Activated CD4-positive, alpha-beta T cell treated with anti-CD3 and anti-CD28 coated beads, Interleukin-2, amount 50 U/mL, for 1 hour (primary cell): ENCODE measurements at regions not wholly inside any gene's neighbourhood (a gene's known extent, or its start where the extent isn't known, plus 50 kb on each side); places are given as distances from the start of the nearest gene placed in this dataset.
"Not testable (repeated sequence)": the region's sequence is repeated elsewhere in the genome, so short reads cannot be mapped to it uniquely, and the experiment has no call there.

Experiments
- DNase-seq: peaks from one replicate; pipeline ENCODE4 v3.0.0-alpha.2; 2020

DNA sequence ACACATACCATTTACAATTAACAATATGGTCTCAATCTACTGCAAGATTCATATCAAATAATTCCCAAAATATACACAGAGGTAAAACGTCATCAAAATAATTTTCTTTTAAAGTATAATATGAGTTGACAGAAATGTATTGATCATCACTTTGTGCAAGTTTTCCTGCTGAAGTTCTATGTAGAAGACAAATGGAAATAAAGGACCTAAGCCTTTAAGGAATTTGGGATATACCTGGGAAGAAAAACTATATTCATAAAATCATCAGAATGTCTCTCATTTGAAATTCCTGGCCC, 61.1 kb upstream of the DAAM1 start:
- DNase-seq = no peak

DNA sequence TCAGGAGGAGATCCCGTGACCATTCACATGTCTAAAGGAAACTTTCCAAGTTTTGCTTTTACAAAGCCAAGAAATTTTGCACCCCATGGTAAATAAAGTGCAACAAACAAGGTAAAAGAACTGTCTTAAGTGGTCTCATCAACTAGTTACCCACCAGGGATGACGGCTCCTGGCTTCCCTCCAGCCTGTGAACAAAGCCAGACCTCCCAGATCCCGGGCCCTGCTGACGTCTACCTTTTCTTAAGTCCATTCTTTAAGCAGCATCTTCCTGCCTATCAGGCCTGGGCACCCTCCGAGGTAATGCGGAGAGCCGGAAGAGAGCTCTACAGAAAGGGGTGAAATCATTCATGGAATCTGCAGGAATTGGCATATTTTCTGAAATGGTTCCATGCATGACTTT, 58.0 kb upstream of the DAAM1 start:
- no peak for DNase-seq

DNA sequence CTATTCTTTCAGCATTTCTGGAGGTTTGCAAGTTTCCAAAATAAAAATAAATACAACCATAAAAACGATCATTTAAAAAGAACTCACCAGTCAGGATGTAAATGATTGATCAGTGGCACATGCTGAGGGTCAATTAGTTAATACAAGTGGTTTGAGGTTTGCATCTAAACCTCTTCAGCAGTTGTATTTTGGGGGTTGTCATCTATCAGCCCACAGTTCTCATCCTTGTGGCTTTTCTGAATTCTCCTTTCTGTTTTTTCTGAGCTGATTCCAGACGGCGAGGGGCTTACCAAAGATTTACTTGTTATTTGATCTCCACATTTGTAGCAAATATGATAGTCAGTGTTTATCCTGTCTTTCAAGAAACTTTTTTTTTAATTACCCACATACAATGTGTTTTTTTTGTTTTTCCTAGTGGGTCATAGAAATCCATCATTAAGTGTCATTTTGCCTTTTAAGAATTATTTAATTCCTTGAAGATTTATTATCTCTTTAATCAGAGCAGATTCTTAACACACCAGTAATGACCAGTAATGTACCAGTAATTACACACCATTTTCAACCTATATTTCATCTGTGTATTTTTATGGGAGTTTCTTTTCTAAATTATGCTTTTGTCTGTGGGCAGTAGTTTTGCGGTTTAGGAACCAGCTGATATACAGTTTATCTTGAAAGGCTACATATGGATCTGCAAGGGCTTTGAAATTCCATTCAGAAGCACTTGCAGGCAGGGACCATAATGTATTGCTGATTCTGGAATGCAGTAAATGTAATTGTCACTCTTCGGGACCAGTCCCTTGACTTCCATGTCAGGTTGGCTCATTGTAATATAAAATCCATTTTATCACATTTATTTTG, 56.3 kb upstream of the DAAM1 start:
- DNase-seq = no peak

DNA sequence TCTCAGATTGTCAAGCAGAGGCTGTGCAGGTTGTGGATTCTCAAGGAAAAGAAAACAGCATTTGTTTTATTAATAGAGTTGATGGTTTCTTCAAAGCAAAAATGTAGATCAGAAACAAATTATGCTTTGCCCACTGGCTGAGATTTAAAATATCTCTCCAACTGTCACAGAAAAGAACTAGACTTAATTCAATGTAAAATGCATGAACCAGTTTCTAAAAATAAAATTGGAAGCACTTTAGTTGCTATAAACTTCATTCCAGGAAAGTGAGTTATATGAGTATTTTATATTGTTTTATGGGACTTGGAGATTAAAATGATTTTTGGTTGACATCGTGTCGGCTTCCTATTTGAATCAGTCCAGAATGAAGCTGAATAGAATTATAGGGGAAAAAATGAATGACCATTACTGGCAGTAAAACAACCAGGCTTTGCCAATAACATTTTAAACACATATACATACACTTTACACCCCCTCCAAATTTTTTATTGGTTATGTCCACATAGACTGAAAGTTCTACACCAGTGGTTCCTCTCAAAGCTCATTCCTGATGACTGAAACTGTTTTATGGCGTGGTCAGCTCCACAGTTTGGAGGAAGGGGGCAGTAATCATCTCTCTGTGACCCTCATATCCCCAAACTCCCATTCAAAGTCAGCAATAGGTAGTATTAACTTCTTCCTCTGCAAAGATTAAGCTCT, 55.5 kb upstream of the DAAM1 start:
- no peak for DNase-seq

DNA sequence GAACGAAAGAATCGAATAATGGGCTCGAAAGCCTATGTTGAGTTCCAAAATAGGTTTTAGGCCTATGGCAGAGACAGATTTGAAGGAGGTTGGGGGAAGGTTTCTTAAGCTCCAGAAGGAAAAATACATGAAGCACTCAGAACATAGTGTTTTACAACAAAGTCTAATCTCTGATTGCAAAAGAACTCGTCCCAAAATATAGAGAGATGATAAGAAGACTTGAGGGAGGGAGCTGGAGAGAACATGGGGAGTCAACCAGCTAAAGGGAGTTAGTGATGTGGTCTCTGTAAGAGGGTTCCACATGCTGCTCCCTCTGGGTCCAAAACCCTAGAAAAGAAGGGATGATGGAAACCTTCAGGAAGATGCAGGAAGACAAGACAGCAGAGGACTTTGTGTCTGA, 54.8 kb upstream of the DAAM1 start:
- no peak for DNase-seq

DNA sequence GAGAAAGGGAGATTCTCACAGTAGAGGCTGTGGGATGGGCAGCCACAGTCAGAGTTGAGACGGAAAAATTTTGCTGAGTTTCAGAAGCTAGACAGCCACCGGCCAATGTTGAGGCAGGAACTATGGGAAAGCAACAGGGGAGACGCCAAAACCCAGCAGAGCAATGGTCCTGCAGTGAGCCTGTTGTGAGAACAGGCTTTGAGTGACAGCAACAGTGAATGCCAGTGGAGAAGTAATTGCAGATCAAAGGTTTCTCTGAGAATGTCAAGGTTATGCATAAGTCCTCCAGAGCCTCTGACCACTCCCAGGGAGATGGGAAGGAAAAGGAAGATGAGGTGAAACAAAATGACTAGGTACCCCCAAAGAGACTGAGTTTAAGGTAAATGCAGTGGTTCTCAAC, 54.2 kb upstream of the DAAM1 start:
- no peak for DNase-seq

DNA sequence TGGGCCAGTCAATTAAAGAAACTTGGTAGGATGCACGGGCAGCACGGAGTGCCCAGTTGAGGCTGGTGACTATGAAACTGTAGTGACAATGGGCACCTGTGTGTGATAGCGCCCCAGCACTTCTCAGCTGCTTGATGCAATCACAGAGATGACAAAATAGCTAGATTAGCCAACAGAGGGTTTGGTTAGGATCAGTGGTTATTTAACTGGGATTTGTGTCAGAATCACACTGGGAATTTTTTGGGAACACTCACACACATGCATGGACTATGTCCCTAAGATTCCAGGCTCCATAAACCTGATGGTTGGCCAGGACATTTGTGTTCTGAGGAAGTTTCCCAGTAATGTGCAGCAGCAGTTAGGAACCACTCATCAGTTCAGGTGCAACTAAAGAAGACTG, 51.2 kb upstream of the DAAM1 start:
- DNase-seq = no peak

DNA sequence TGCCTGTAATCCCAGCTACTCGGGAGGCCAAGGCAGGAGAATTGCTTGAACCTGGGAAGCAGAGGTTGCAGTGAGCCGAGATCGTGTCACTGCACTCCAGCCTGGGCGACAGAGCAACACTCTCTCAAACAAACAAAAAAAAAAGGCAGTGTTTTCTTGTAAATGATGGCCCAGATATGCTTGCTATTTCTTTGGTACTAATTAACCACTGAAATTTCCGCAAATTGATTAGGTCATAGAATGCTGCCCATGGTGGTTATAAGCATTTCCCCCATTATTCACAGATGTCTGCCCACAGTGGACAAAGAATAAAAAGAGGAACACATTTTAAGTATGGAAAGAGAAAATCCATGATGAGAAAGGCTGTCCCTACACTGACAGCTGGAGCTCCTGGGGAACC, 49.9 kb upstream of the DAAM1 start:
- not testable (repeated sequence) for DNase-seq
